HG03520 (cell line): ENCODE measurements at regions not wholly inside any gene's neighbourhood (a gene's known extent, or its start where the extent isn't known, plus 50 kb on each side); places are given as distances from the start of the nearest gene placed in this dataset.

Experiments used
- ATAC-seq: cut with Tn5 transposase; IDR thresholded peaks from one replicate; pipeline ENCODE4 v1.9.1; 2021; ENCODE audit warnings: mild to moderate bottlenecking, moderate library complexity; ENCODE audit not compliant: unreplicated experiment

GRCh38 chr5:118692811-118693342, 295.5 kb downstream of the DTWD2 start:
- ATAC-seq: no peak

- no peak for ATAC-seq
Measured at GRCh38 chr5:118687661-118688621, 300.4 kb downstream of the DTWD2 start.

GRCh38 chr5:118687100-118687499, 301.2 kb downstream of the DTWD2 start:
- ATAC-seq: no peak

GRCh38 chr5:118681655-118682054, 306.7 kb downstream of the DTWD2 start:
- no peak for ATAC-seq

DNA sequence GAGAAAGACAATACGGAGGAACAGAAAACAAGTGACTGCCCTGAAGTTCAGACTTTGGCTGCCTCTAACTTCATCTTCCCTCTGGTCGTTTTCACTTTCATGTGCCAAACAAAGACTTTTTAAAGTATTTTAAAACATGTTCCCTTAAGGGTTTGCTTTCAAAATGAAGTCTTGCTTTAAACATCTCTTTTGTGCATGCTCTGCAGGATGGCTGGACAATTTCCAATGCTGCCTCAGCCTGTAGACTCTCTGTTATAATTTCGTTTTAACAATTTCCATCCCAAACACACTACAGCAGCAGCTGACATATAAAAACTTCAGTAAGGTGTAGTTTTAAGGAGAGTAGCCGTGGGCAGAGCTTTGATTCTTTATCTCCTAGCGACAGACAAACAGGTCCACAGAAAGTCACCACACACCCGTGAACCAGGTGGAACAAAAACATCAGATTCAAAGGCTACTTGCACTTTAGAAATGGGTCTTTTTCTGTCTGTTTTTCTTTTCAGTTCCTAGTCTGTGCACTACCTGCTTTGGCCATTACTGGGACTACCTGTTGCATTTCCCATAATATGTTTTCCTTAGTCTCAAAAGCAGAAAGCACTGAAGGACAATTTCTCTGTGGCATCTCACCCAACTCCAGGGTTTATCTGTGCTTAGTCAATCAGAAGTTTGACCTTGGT, 308.9 kb downstream of the DTWD2 start:
- ATAC-seq: no peak

GRCh38 chr5:118678746-118679145, 309.6 kb downstream of the DTWD2 start:
- no peak for ATAC-seq

GRCh38 chr5:118675247-118675646, 313.1 kb downstream of the DTWD2 start:
- ATAC-seq: no peak

DNA sequence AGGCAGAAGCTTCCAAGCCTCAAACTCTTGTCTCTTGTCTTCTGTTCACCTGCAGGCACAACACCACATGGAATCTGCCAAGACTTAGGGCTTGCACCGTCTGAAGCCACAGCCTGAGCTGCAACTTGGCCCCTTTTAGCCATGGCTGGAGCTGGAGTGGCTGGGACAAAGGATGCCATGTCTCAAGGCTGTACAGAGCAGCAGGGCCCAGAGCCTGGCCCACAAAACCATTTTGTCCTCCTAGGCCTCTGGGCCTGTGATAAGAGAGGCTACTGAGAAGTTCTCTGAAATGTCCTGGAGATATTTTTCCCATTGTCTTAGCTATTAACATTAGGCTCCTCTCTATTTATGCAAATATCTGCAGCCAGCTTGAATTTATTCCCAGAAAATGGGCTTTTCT, 330.8 kb downstream of the DTWD2 start:
- ATAC-seq: no peak

- ATAC-seq: no peak
Measured at GRCh38 chr5:118653872-118654271, 334.5 kb downstream of the DTWD2 start.

DNA sequence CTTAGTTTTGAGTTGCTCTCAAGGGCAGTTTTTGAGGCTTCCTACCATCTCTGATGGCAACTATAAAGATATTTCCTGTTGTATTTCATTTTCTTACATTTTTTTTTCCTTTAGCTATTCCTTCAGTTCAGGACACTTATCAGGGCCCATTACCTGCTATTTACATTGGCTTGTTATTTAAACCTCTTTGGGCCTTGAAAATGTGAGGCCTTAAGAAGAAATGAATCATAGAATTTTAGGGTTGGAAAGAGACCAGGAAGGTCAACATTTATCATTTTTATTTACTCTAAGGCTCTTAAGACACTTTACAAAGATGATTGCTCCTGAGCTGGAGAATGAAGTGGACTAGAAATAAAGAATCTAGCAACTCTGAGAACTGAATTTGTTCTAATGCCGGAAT, 335.2 kb downstream of the DTWD2 start:
- no peak for ATAC-seq

DNA sequence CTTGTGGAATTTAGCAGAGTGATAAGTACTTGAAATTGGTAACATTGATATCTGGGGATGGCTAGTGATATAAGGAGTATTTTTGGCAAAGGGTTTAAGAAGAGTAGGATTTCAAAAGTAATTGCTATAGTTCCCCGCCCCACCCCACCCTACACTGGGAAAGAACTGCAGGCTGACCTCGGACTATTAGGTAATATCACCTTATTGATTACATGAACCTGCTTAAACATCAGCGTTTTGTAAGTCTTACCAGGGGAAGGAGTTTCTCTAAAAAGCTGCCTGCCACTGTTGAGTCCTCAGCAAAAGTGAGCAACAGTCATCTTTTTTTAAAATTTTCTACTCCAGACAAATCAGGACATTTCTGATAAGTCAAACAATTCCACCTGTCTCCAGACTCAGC, 337.3 kb downstream of the DTWD2 start:
- no peak for ATAC-seq

GRCh38 chr5:118647587-118647986, 340.8 kb downstream of the DTWD2 start:
- ATAC-seq: no peak

DNA sequence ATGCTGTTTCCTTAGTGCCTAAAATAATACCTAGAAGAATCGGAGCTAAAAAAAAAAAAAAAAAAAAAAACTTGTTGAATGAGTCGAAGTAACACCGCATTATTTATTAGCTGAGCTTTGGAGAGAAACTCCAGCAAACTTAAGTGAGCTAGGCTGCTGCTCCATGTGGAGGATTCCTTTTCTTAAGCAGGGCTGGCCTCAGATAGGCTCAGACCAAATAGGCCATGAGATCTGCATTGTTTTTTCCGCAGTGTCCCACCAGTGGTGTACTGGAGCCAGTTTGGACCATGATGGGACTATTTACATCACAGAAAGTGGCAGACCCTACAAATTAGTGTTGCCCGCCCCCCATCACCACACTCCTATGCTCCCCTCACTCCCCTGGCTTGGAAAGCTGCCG, 341.4 kb downstream of the DTWD2 start:
- no peak for ATAC-seq

DNA sequence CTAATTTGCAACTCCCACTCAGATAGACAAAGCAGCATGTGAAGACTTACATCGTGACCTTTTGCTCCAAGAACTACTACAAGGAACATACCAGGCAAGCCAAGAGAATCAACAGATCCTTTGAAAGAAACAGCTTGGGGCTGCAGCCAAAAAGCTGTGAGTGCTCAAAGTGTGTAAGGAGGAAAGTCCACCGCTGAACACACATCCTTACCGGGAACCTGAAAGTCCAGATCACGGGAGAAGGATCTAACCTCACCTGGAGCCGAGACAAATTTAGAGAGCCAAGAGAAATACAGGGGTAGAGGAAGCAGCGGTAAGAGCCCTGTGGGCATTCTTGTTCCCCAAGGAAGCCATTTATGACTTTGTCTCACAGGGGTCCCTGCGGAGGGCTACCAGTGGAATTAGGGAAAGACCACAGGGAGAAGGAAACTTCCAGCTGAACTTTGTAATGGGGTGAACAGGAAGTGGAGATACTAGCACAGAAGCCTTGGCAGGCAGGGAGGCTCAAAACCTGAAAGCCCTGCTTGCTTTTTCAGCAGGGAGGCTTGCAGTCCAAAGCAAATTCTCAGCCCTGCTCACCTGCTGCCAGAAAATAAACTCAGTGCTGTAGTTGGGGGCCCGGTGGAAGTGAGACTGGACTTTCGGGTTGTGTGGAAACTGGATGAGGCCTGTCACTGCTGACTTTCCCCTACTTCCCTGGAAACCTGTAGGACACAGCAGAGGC, 350.2 kb downstream of the DTWD2 start:
- ATAC-seq: no peak

- ATAC-seq: no peak
Measured at GRCh38 chr5:118628660-118629354, 359.5 kb downstream of the DTWD2 start.

GRCh38 chr5:118620233-118620632, 368.1 kb downstream of the DTWD2 start:
- no peak for ATAC-seq

DNA sequence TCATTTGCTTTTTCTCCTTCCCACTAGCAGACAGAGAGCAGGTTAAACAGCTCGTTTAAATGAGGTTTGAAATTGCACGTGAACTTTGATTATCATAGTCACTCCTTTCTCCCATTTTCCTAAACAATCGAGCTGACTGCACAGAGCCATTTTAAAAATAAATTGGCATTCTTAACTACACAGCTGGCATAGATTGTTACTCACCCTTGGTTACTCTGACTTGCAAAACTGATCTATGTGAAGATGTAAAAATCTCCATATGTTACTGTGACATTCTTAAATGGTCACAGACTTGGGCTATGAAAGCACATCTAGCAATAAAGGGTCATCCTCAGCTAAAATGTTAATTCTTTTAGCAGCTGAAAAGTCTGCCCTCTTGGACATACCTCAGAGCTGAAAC, 368.5 kb downstream of the DTWD2 start:
- ATAC-seq: no peak

DNA sequence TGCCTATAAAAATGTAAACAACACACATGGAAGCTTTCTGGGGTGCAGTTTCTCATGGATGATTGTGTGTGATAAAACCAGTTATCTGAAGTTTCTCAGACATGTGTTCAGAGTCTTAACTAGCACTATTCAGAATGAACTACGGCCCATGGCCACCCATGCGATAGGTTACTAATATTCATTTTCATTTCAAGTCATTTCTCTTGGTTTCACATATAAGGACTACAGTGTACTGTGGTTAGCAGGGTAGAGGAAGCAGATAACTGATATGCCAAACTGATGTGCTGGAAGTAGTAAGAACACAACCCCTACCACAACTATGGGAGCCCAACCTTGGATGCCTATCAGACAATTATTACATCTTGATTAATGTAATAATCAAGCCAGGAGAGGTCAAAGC, 372.1 kb downstream of the DTWD2 start:
- peak; percentile 69 for ATAC-seq

- ATAC-seq: no peak
Measured at GRCh38 chr5:118614731-118615456, 373.5 kb downstream of the DTWD2 start.

DNA sequence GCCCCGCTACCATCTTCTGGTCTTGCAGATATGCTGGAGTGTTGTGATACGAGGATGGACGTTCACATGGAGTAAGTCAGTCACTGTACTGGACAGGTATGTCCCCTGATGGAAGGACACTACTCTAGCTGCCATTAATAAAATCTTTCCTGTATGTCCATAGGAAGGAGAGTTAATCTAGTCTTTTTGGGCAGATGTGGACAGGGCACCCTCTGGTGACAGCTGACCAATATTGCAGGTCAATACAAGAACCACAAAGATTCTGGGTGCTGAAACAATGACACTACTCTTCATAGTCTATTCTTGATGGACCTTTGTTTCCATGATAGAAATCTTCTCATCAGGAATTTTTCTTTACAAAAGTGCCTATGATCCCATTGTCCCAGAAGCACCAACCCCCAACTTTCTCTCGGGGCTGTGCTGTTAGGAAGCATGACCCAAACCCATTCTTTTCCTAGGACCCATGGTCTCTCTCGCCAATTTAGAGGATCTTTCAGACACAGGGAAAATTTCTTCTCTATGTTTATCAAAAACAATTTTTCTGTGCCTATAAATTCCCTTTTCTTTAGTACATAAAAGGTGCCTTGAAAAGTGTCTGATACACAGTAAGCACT, 376.9 kb downstream of the DTWD2 start:
- ATAC-seq: no peak
